GM12878 (cell line): ENCODE measurements at regions not wholly inside any gene's neighbourhood (a gene's known extent, or its start where the extent isn't known, plus 50 kb on each side); places are given as distances from the start of the nearest gene placed in this dataset.

Source experiments
- ATAC-seq: fragments of 200-7000 bp; cut with Tn5 transposase; 3 replicates; pipeline ENCODE4 v1.9.1; 2020; ENCODE audit warnings: mild to moderate bottlenecking, moderate library complexity
- BruUV-seq: library from RNA; stranded (reverse); fragments of 400-500 nt; replicated peaks from 2 replicates; lab custom pipeline; 2021; lab: Mats Ljungman, UMichigan
- CTCF ChIA-PET: fragments of 300-600 bp; sonication (Branson Sonifier 250); formaldehyde crosslinking; extraction: SDS; loops from one replicate; lab custom pipeline; 2021; ENCODE audit warnings: inconsistent platforms; lab: Yijun Ruan, JAX
- POLR2A ChIA-PET: fragments of 350-600 bp; formaldehyde crosslinking; extraction: SDS; loops from one replicate; lab custom pipeline; 2021; ENCODE audit warnings: inconsistent platforms; lab: Charles Lee
- RAD21 ChIA-PET: fragments of 300-600 bp; sonication (Branson Sonifier 250); formaldehyde crosslinking; loops from one replicate; lab custom pipeline; 2023; ENCODE audit warnings: antibody characterized with exemption; ENCODE audit not compliant: unreplicated experiment; lab: Charles Lee
- SMC1A ChIA-PET: fragments of 300-600 bp; sonication (Branson Sonifier 250); formaldehyde crosslinking; loops from one replicate; lab custom pipeline; 2023; ENCODE audit not compliant: unreplicated experiment, uncharacterized antibody; lab: Charles Lee
- DNase-seq: peaks from one replicate; pipeline ENCODE4 v3.0.0-alpha.2; 2011; ENCODE audit warnings: low read depth, low spot score
- FAIRE-seq: peaks from 3 replicates; lab custom pipeline; 2011; peaks lifted over from hg19 to GRCh38; lab: Jason Lieb, UNC
- H2AFZ ChIP-seq: 2 replicates; pipeline ENCODE4 v1.6.0; 2011; ENCODE audit warnings: low read depth, low read length, control low read depth; ENCODE audit not compliant: control insufficient read depth
- H3K27ac ChIP-seq: 2 replicates; pipeline ENCODE4 v1.5.1; 2011; ENCODE audit warnings: control low read depth; ENCODE audit not compliant: control insufficient read depth, insufficient read depth
- H3K27me3 ChIP-seq, 2 experiments: replicated peaks in 1 of 2; 2 replicates each; pipeline versions ENCODE4 v1.6.0 to v1.6.1; 2011; ENCODE audit warnings: low read length in 1 of 2; ENCODE audit not compliant: control insufficient read depth in 2 of 2, insufficient read depth in 2 of 2
- H3K36me3 ChIP-seq, 2 experiments: 2 replicates each; pipeline ENCODE4 v1.5.1; 2011; ENCODE audit warnings: low read length in 1 of 2; ENCODE audit not compliant: control insufficient read depth in 2 of 2, insufficient read depth in 2 of 2
- H3K4me1 ChIP-seq: 2 replicates; pipeline ENCODE4 v1.6.1; 2011; ENCODE audit warnings: mild to moderate bottlenecking, low read length, moderate library complexity, mixed read lengths; ENCODE audit not compliant: control insufficient read depth, insufficient read depth
- H3K4me2 ChIP-seq: 2 replicates; pipeline ENCODE4 v1.6.0; 2011; ENCODE audit warnings: control low read depth; ENCODE audit not compliant: control insufficient read depth, insufficient read depth
- H3K4me3 ChIP-seq: fragments of 200-600 bp; sonication (generic); 2 replicates; pipeline ENCODE4 v1.5.1; 2016
- H3K79me2 ChIP-seq: 2 replicates; pipeline ENCODE4 v1.6.0; 2011; ENCODE audit warnings: low read length; ENCODE audit not compliant: control insufficient read depth, insufficient read depth
- H3K9ac ChIP-seq: 2 replicates; pipeline ENCODE4 v1.8.0; 2011; ENCODE audit warnings: low read length, control low read depth, mixed read lengths; ENCODE audit not compliant: control insufficient read depth, insufficient read depth
- H3K9me3 ChIP-seq: replicated peaks from 3 replicates; pipeline ENCODE4 v1.5.1; 2011; ENCODE audit warnings: mild to moderate bottlenecking, low read length; ENCODE audit not compliant: control insufficient read depth, insufficient read depth
- H4K20me1 ChIP-seq: 2 replicates; pipeline ENCODE4 v1.6.0; 2011; ENCODE audit not compliant: control insufficient read depth, insufficient read depth
- ATF7 ChIP-seq: fragments of 450-650 bp; IDR thresholded peaks from 2 replicates; pipeline ENCODE4 v1.6.1; 2016; ENCODE audit warnings: low read depth, mild to moderate bottlenecking
- CHD1 ChIP-seq: IDR thresholded peaks from 2 replicates; pipeline ENCODE4 v1.6.1; 2012; ENCODE audit warnings: low read depth, low read length, improper control_type of control experiment
- CREM ChIP-seq: IDR thresholded peaks from 2 replicates; pipeline ENCODE4 v1.6.1; 2014; ENCODE audit warnings: antibody characterized with exemption, low read depth
- HDAC6 ChIP-seq: fragments of 200-600 bp; sonication (generic); IDR thresholded peaks from one replicate; pipeline ENCODE4 v1.8.0; 2017; ENCODE audit warnings: antibody characterized with exemption; ENCODE audit not compliant: unreplicated experiment
- IKZF1 ChIP-seq: fragments of 450-650 bp; conservative IDR thresholded peaks from 2 replicates; pipeline ENCODE4 v1.6.1; 2017; ENCODE audit warnings: antibody characterized with exemption, mild to moderate bottlenecking
- IRF4 ChIP-seq: IDR thresholded peaks from 2 replicates; pipeline ENCODE4 v1.6.1; 2011; ENCODE audit warnings: low read depth, low read length
- IRF5 ChIP-seq: fragments of 450-650 bp; IDR thresholded peaks from 2 replicates; pipeline ENCODE4 v1.6.1; 2017; ENCODE audit warnings: borderline replicate concordance
- KDM1A ChIP-seq: fragments of 200-600 bp; sonication (generic); IDR thresholded peaks from 2 replicates; pipeline ENCODE4 v1.6.1; 2016; ENCODE audit warnings: borderline replicate concordance
- MAX ChIP-seq: IDR thresholded peaks from 2 replicates; pipeline ENCODE4 v1.6.1; 2012; ENCODE audit warnings: low read depth, low read length, improper control_type of control experiment
- NR2C1 ChIP-seq: fragments of 450-650 bp; IDR thresholded peaks from 2 replicates; pipeline ENCODE4 v1.6.1; 2017; ENCODE audit warnings: antibody characterized with exemption, mild to moderate bottlenecking, moderate library complexity
- NR2F1 ChIP-seq: fragments of 450-650 bp; conservative IDR thresholded peaks from 2 replicates; pipeline ENCODE4 v1.6.1; 2017; ENCODE audit warnings: mild to moderate bottlenecking
- PAX5 ChIP-seq: IDR thresholded peaks from 2 replicates; pipeline ENCODE4 v1.6.1; 2011; ENCODE audit warnings: low read depth, low read length, borderline replicate concordance
- RFX5 ChIP-seq: IDR thresholded peaks from 2 replicates; pipeline ENCODE4 v1.6.1; 2011; ENCODE audit warnings: low read depth, low read length, improper control_type of control experiment
- SIX5 ChIP-seq: IDR thresholded peaks from 2 replicates; pipeline ENCODE4 v1.6.1; 2011; ENCODE audit warnings: mild to moderate bottlenecking, low read depth, low read length, moderate library complexity; ENCODE audit not compliant: severe bottlenecking
- SMARCA5 ChIP-seq: fragments of 450-650 bp; IDR thresholded peaks from 2 replicates; pipeline ENCODE4 v1.6.1; 2017; ENCODE audit warnings: mild to moderate bottlenecking
- SMC3 ChIP-seq: IDR thresholded peaks from 2 replicates; pipeline ENCODE4 v1.6.1; 2011; ENCODE audit warnings: low read length, improper control_type of control experiment, borderline replicate concordance
- ZBED1 ChIP-seq: IDR thresholded peaks from 2 replicates; pipeline ENCODE4 v1.6.1; 2016; ENCODE audit warnings: borderline replicate concordance
- ZNF622 ChIP-seq: fragments of 450-650 bp; IDR thresholded peaks from 2 replicates; pipeline ENCODE4 v1.6.1; 2017; ENCODE audit warnings: mild to moderate bottlenecking, inconsistent platforms
- WGBS: methylation state at CpG from one replicate; pipeline ENCODE4 v1.1.6; 2016; ENCODE audit warnings: low lambda C conversion rate; ENCODE audit not compliant: insufficient replicate concordance, insufficient coverage; ENCODE audit errors: missing lambda C conversion rate; 5-methylcytosine and 5-hydroxymethylcytosine counted together
- in situ Hi-C: fragments of 300-500 bp; cut with MboI; formaldehyde crosslinking; loops from 9 replicates; pipeline ENCODE4 v1.14.3; 2018; ENCODE audit warnings: mixed read lengths
- intact Hi-C: fragments of 100-400 bp; cut with micrococcal nuclease; formaldehyde crosslinking; loops from one replicate; pipeline ENCODE4 v1.14.2; 2022; ENCODE audit not compliant: unreplicated experiment
- TF ChIP-seq, protein P1 (sequence below): IDR thresholded peaks from 2 replicates; pipeline ENCODE4 v1.6.1; 2011; ENCODE audit warnings: low read depth, low read length, improper control_type of control experiment, borderline replicate concordance
- TF ChIP-seq, protein P2 (sequence below): fragments of 450-650 bp; IDR thresholded peaks from 2 replicates; pipeline ENCODE4 v1.6.1; 2014; ENCODE audit warnings: mild to moderate bottlenecking

DNA sequence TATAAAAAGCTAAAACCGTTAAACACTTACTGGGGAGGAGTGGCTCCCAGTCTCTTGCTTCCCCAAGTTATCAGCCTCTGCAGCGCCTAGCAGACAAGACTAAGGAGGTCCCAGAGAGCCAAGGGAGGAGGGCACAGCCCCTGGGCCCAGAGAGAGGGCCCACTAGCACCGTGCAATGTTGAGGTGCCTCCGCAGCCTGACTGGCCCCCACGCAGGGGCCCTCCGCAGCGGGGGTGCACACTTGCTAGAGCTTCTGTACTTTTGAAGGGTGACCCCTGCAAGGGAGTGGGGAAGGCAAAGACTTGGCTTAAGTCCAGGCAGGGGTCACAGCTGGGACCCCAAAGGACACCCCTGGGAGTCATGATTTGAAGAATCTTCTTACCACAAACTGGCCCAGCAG lies 98.0 kb downstream of the ADAMTS15 start:
- ChIA-PET POLR2A (no interaction called here), RAD21 (no interaction called here), SMC1A (no interaction called here)

More for the DNA sequence above, 98.0 kb downstream of the ADAMTS15 start:
- Histone ChIP-seq H3K9me3 (no peaks in the 10 kb centered on the region), H3K4me1 (no peaks in the 10 kb centered on the region), H4K20me1 (no peaks in the 10 kb centered on the region), H3K79me2 (no peaks in the 10 kb centered on the region), H3K36me3 (no peaks in the 10 kb centered on the region), H3K27me3 (peaks cover 0 to 1% of the 10 kb centered on the region in 2 experiments; a peak in 2 of 4 replicates), H3K27ac (no peak overlapping the region), H3K9ac (no peak overlapping the region), H3K4me2 (no peak overlapping the region), H3K4me3 (no peak overlapping the region), H2AFZ (no peak overlapping the region)
- no TSS peak for BruUV-seq
- ATAC-seq (no peak), FAIRE-seq (no peak), DNase-seq (no peak)
- TF ChIP-seq, protein P1, sequence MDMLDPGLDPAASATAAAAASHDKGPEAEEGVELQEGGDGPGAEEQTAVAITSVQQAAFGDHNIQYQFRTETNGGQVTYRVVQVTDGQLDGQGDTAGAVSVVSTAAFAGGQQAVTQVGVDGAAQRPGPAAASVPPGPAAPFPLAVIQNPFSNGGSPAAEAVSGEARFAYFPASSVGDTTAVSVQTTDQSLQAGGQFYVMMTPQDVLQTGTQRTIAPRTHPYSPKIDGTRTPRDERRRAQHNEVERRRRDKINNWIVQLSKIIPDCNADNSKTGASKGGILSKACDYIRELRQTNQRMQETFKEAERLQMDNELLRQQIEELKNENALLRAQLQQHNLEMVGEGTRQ: no peak
- no peak for TF ChIP-seq CREM
- TF ChIP-seq KDM1A: no peak
- TF ChIP-seq MAX: no peak
- no peak for TF ChIP-seq ATF7
- TF ChIP-seq RFX5: no peak
- TF ChIP-seq NR2F1: no peak
- no peak for TF ChIP-seq SMC3
- TF ChIP-seq ZBED1: no peak
- TF ChIP-seq IRF5: no peak
- no peak for TF ChIP-seq NR2C1
- TF ChIP-seq PAX5: no peak
- no peak for TF ChIP-seq HDAC6
- TF ChIP-seq, protein P2, sequence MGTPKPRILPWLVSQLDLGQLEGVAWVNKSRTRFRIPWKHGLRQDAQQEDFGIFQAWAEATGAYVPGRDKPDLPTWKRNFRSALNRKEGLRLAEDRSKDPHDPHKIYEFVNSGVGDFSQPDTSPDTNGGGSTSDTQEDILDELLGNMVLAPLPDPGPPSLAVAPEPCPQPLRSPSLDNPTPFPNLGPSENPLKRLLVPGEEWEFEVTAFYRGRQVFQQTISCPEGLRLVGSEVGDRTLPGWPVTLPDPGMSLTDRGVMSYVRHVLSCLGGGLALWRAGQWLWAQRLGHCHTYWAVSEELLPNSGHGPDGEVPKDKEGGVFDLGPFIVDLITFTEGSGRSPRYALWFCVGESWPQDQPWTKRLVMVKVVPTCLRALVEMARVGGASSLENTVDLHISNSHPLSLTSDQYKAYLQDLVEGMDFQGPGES: no peak
- no peak for TF ChIP-seq CHD1
- no peak for TF ChIP-seq SMARCA5
- no peak for TF ChIP-seq SIX5
- no peak for TF ChIP-seq ZNF622
- no peak for TF ChIP-seq IRF4
- no peak for TF ChIP-seq IKZF1
- intact Hi-C loops: no loop called here
- in situ Hi-C loops: no loop called here
- CTCF ChIA-PET: no interaction called here
- WGBS: 41% methylated on average over 7 of the region's 7 CpGs
